GM12878 (cell line): ENCODE measurements at regions not wholly inside any gene's neighbourhood (a gene's known extent, or its start where the extent isn't known, plus 50 kb on each side); places are given as distances from the start of the nearest gene placed in this dataset.

Experiments used
- ATAC-seq: fragments of 200-7000 bp; cut with Tn5 transposase; 3 replicates; pipeline ENCODE4 v1.9.1; 2020; ENCODE audit warnings: mild to moderate bottlenecking, moderate library complexity
- BruUV-seq: library from RNA; stranded (reverse); fragments of 400-500 nt; replicated peaks from 2 replicates; lab custom pipeline; 2021; lab: Mats Ljungman, UMichigan
- CTCF ChIA-PET: fragments of 300-600 bp; sonication (Branson Sonifier 250); formaldehyde crosslinking; extraction: SDS; loops from one replicate; lab custom pipeline; 2021; ENCODE audit warnings: inconsistent platforms; lab: Yijun Ruan, JAX
- POLR2A ChIA-PET: fragments of 350-600 bp; formaldehyde crosslinking; extraction: SDS; loops from one replicate; lab custom pipeline; 2021; ENCODE audit warnings: inconsistent platforms; lab: Charles Lee
- RAD21 ChIA-PET: fragments of 300-600 bp; sonication (Branson Sonifier 250); formaldehyde crosslinking; loops from one replicate; lab custom pipeline; 2023; ENCODE audit warnings: antibody characterized with exemption; ENCODE audit not compliant: unreplicated experiment; lab: Charles Lee
- SMC1A ChIA-PET: fragments of 300-600 bp; sonication (Branson Sonifier 250); formaldehyde crosslinking; loops from one replicate; lab custom pipeline; 2023; ENCODE audit not compliant: unreplicated experiment, uncharacterized antibody; lab: Charles Lee
- DNase-seq: peaks from one replicate; pipeline ENCODE4 v3.0.0-alpha.2; 2011; ENCODE audit warnings: low read depth, low spot score
- FAIRE-seq: peaks from 3 replicates; lab custom pipeline; 2011; peaks lifted over from hg19 to GRCh38; lab: Jason Lieb, UNC
- H2AFZ ChIP-seq: 2 replicates; pipeline ENCODE4 v1.6.0; 2011; ENCODE audit warnings: low read depth, low read length, control low read depth; ENCODE audit not compliant: control insufficient read depth
- H3K27ac ChIP-seq: 2 replicates; pipeline ENCODE4 v1.5.1; 2011; ENCODE audit warnings: control low read depth; ENCODE audit not compliant: control insufficient read depth, insufficient read depth
- H3K27me3 ChIP-seq, 2 experiments: replicated peaks in 1 of 2; 2 replicates each; pipeline versions ENCODE4 v1.6.0 to v1.6.1; 2011; ENCODE audit warnings: low read length in 1 of 2; ENCODE audit not compliant: control insufficient read depth in 2 of 2, insufficient read depth in 2 of 2
- H3K36me3 ChIP-seq, 2 experiments: 2 replicates each; pipeline ENCODE4 v1.5.1; 2011; ENCODE audit warnings: low read length in 1 of 2; ENCODE audit not compliant: control insufficient read depth in 2 of 2, insufficient read depth in 2 of 2
- H3K4me1 ChIP-seq: 2 replicates; pipeline ENCODE4 v1.6.1; 2011; ENCODE audit warnings: mild to moderate bottlenecking, low read length, moderate library complexity, mixed read lengths; ENCODE audit not compliant: control insufficient read depth, insufficient read depth
- H3K4me2 ChIP-seq: 2 replicates; pipeline ENCODE4 v1.6.0; 2011; ENCODE audit warnings: control low read depth; ENCODE audit not compliant: control insufficient read depth, insufficient read depth
- H3K4me3 ChIP-seq: fragments of 200-600 bp; sonication (generic); 2 replicates; pipeline ENCODE4 v1.5.1; 2016
- H3K79me2 ChIP-seq: 2 replicates; pipeline ENCODE4 v1.6.0; 2011; ENCODE audit warnings: low read length; ENCODE audit not compliant: control insufficient read depth, insufficient read depth
- H3K9ac ChIP-seq: 2 replicates; pipeline ENCODE4 v1.8.0; 2011; ENCODE audit warnings: low read length, control low read depth, mixed read lengths; ENCODE audit not compliant: control insufficient read depth, insufficient read depth
- H3K9me3 ChIP-seq: replicated peaks from 3 replicates; pipeline ENCODE4 v1.5.1; 2011; ENCODE audit warnings: mild to moderate bottlenecking, low read length; ENCODE audit not compliant: control insufficient read depth, insufficient read depth
- H4K20me1 ChIP-seq: 2 replicates; pipeline ENCODE4 v1.6.0; 2011; ENCODE audit not compliant: control insufficient read depth, insufficient read depth
- JUND ChIP-seq: IDR thresholded peaks from 2 replicates; pipeline ENCODE4 v1.6.1; 2012; ENCODE audit warnings: low read depth, mild to moderate bottlenecking, low read length, improper control_type of control experiment, moderate library complexity
- NR2F1 ChIP-seq: fragments of 450-650 bp; conservative IDR thresholded peaks from 2 replicates; pipeline ENCODE4 v1.6.1; 2017; ENCODE audit warnings: mild to moderate bottlenecking
- TAF1 ChIP-seq: IDR thresholded peaks from 2 replicates; pipeline ENCODE4 v1.6.1; 2011; ENCODE audit warnings: mild to moderate bottlenecking, low read depth, low read length, borderline replicate concordance
- ZNF622 ChIP-seq: fragments of 450-650 bp; IDR thresholded peaks from 2 replicates; pipeline ENCODE4 v1.6.1; 2017; ENCODE audit warnings: mild to moderate bottlenecking, inconsistent platforms
- WGBS: methylation state at CpG from one replicate; pipeline ENCODE4 v1.1.6; 2016; ENCODE audit warnings: low lambda C conversion rate; ENCODE audit not compliant: insufficient replicate concordance, insufficient coverage; ENCODE audit errors: missing lambda C conversion rate; 5-methylcytosine and 5-hydroxymethylcytosine counted together
- in situ Hi-C: fragments of 300-500 bp; cut with MboI; formaldehyde crosslinking; loops from 9 replicates; pipeline ENCODE4 v1.14.3; 2018; ENCODE audit warnings: mixed read lengths
- intact Hi-C: fragments of 100-400 bp; cut with micrococcal nuclease; formaldehyde crosslinking; loops from one replicate; pipeline ENCODE4 v1.14.2; 2022; ENCODE audit not compliant: unreplicated experiment
- TF ChIP-seq, protein P1 (sequence below): fragments of 450-650 bp; IDR thresholded peaks from 2 replicates; pipeline ENCODE4 v1.6.1; 2016; ENCODE audit warnings: mild to moderate bottlenecking

DNA sequence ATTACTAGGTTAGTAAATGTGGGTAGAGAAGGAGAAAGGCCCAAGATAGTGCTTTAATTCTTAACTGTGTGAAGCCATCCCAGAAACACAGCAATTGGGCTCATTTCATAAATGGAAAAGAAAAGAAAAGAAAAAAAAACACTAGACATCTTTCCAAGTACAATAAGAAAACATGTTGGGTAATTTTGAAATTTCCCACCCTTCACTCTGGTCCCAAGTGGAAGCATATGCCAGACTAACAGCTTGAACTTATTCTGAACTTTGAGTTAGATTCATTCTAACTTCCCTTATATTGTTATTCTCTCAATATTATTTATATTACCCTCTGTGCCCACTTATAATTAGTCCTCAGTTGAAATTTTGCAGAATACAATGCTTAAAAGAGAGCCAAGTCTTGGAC is 113.4 kb upstream of the GHR start (continued):
- TF ChIP-seq, protein P1, sequence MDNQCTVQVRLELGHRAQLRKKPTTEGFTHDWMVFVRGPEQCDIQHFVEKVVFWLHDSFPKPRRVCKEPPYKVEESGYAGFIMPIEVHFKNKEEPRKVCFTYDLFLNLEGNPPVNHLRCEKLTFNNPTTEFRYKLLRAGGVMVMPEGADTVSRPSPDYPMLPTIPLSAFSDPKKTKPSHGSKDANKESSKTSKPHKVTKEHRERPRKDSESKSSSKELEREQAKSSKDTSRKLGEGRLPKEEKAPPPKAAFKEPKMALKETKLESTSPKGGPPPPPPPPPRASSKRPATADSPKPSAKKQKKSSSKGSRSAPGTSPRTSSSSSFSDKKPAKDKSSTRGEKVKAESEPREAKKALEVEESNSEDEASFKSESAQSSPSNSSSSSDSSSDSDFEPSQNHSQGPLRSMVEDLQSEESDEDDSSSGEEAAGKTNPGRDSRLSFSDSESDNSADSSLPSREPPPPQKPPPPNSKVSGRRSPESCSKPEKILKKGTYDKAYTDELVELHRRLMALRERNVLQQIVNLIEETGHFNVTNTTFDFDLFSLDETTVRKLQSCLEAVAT: no peak
- no peak for TF ChIP-seq TAF1
- TF ChIP-seq, all 136 proteins: peak for 0

DNA sequence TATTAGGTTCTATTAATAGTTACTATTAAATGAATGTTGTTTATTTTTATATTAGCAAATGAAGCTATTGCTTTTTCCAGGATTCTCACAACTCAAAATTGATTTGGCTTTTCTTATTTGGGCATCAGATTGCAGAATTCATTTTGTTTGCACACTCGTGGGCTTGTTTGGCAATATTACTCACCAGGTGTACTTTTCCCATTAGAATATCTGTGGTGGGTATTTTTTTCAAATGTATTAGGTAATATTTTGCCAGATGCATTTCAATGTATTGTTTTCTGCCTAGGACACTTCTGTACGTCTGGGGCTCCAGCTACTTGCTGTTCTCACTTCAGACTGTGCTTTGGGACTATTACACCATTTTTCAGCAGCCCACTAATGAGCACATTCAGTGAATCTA is 108.0 kb upstream of the GHR start:
- no peak overlapping the region for H3K4me2 ChIP-seq
- H2AFZ ChIP-seq: no peak overlapping the region
- H3K4me3 ChIP-seq: no peak overlapping the region
- POLR2A ChIA-PET: no interaction called here
- H3K27me3 ChIP-seq: no peaks in the 10 kb centered on the region
- no peaks in the 10 kb centered on the region for H3K4me1 ChIP-seq
- H3K9ac ChIP-seq: no peak overlapping the region
- DNase-seq (no peak), ATAC-seq (no peak), FAIRE-seq (no peak)
- no peaks in the 10 kb centered on the region for H4K20me1 ChIP-seq
- SMC1A ChIA-PET: interaction anchor here (1.3 kb wide), 1 partner anchor 107 kb away, joined by 3 read pairs; no protein-coding TSS in a partner anchor
- TF ChIP-seq NR2F1: no peak
- TF ChIP-seq ZNF622: no peak
- no peak for TF ChIP-seq JUND
- RAD21 ChIA-PET: no interaction called here
- H3K9me3 ChIP-seq: no peaks in the 10 kb centered on the region; the same call in 2 of the 3 replicates
- H3K79me2 ChIP-seq: no peaks in the 10 kb centered on the region
- intact Hi-C loops: no loop called here
- H3K27ac ChIP-seq: no peak overlapping the region
- BruUV-seq: no TSS peak
- H3K36me3 ChIP-seq: no peaks in the 10 kb centered on the region
- 0% methylated on average over 2 of the region's 2 CpGs for WGBS
- CTCF ChIA-PET: no interaction called here
- in situ Hi-C loops: no loop called here
